ENCODE measurements at regions not wholly inside any gene's neighbourhood (a gene's known extent, or its start where the extent isn't known, plus 50 kb on each side); places are given as distances from the start of the nearest gene placed in this dataset.

- Mint-ChIP-seq H3K4me3 (no peak overlapping the region), H3K27ac (no peak overlapping the region), H3K36me3 (ENCODE audit: low read depth) (no peaks in the 10 kb centered on the region), H3K27me3 (ENCODE audit: low read depth) (no peaks in the 10 kb centered on the region), H3K9me3 (peaks cover 10% of the 10 kb centered on the region), H3K4me1 (ENCODE audit: low read depth) (no peaks in the 10 kb centered on the region)
These were observed 248.7 kb downstream of the SOX11 start for GRCh38 chr2:5940596-5941535.

- Mint-ChIP-seq H3K4me1 (ENCODE audit: low read depth) (no peaks in the 10 kb centered on the region), H3K4me3 (no peak overlapping the region), H3K27me3 (ENCODE audit: low read depth) (no peaks in the 10 kb centered on the region), H3K9me3 (peaks cover 5% of the 10 kb centered on the region), H3K27ac (no peak overlapping the region), H3K36me3 (ENCODE audit: low read depth) (no peaks in the 10 kb centered on the region)
These were observed 250.0 kb downstream of the SOX11 start for GRCh38 chr2:5942204-5942603.

DNA sequence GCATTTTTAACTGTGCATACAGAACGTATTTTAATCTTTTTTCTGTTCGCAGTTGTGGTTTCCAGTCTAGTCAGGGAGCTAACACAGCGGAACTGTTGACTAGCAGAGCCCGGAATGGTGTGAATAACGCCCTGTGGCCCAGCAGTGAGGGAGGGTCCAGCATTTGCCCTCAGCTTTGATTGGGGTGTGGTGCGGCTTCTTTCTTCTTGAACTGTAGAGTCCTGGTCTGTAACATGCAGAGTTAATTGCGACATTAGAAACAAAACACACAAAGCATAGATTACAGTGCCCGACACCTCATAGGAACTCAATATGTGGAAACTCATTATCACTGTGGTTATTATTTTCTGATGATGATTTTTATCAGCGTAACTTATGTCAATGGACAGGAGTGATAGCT lies 253.6 kb downstream of the SOX11 start:
- Mint-ChIP-seq H3K27ac (no peak overlapping the region), H3K36me3 (ENCODE audit: low read depth) (no peaks in the 10 kb centered on the region), H3K4me3 (no peak overlapping the region), H3K4me1 (ENCODE audit: low read depth) (no peaks in the 10 kb centered on the region), H3K27me3 (ENCODE audit: low read depth) (no peaks in the 10 kb centered on the region), H3K9me3 (peaks cover 7% of the 10 kb centered on the region)

DNA sequence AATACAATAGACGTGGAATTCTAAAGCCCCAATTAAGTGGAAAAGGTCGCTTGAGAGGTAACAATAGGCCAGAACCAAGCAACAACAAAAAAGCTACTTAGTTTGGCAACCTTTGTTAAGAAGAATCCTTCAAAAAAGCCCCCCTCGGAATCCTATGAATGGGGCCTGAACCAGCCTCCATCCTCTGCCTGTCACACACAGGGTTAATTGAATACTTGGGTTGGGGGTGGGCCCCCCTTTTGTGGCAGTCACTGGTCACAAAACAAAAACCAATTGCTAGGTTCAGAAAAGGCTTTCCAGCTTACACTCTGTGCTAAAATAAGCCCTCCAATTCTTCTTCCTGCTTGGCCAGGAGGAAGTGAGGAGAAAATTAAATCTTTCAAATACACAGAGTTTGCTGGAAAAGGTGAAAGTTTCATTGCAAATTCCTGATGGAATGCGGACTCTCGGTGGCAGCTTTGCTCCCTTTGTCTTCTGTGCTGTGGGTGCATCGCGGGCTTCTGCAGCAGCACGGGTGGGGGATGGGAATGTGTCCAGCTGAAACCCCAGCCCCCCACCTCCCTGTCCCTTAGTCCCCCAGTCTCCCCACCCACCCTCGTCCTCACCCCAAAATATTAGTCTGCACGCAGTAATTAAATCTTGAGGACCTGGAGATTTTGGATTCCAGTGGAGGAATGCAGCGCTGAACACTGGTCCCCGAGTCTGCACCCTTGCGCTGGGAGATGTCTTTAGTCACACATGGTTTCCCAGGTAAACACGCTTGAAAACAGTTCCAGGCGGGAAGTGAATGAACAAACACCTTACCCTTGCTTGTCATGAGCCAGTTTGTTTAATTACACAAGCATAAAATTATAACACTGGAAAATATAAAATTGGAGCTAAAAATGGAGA lies 254.3 kb downstream of the SOX11 start:
- Mint-ChIP-seq H3K9me3 (peaks cover 7% of the 10 kb centered on the region), H3K4me1 (ENCODE audit: low read depth) (no peaks in the 10 kb centered on the region), H3K27me3 (ENCODE audit: low read depth) (no peaks in the 10 kb centered on the region), H3K4me3 (no peak overlapping the region), H3K27ac (no peak overlapping the region), H3K36me3 (ENCODE audit: low read depth) (no peaks in the 10 kb centered on the region)

GRCh38 chr2:5950736-5951135 lies 258.6 kb downstream of the SOX11 start:
- Mint-ChIP-seq H3K4me3 (no peak overlapping the region), H3K9me3 (peaks cover 12% of the 10 kb centered on the region), H3K36me3 (ENCODE audit: low read depth) (no peaks in the 10 kb centered on the region), H3K4me1 (ENCODE audit: low read depth) (no peaks in the 10 kb centered on the region), H3K27ac (no peak overlapping the region), H3K27me3 (ENCODE audit: low read depth) (no peaks in the 10 kb centered on the region)

GRCh38 chr2:5951471-5951870 lies 259.3 kb downstream of the SOX11 start:
- Mint-ChIP-seq H3K4me1 (ENCODE audit: low read depth) (no peaks in the 10 kb centered on the region), H3K4me3 (no peak overlapping the region), H3K27ac (no peak overlapping the region), H3K27me3 (ENCODE audit: low read depth) (no peaks in the 10 kb centered on the region), H3K36me3 (ENCODE audit: low read depth) (no peaks in the 10 kb centered on the region), H3K9me3 (peaks cover 12% of the 10 kb centered on the region)

DNA sequence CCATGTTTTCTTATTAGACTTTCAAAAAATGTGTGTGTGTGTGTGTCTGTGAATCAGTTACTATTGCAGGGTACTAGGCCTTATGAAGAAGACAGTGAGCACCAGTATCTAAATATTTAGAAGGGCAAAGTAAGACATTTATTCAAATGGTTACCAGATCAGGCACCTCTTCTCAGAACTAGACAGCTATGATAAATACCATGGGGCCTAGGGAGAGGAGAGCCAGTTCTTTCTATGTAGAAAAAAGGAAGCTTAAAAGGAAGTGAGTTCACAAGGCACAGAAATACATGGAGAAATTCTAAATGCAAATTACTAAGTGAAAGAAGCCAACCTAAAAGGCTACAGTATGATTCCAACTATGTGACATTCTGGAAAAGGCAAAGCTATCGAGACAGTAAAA lies 261.3 kb downstream of the SOX11 start:
- H3K27me3 Mint-ChIP-seq (ENCODE audit: low read depth): no peaks in the 10 kb centered on the region
- H3K27ac Mint-ChIP-seq: no peak overlapping the region
- H3K9me3 Mint-ChIP-seq: peaks cover 12% of the 10 kb centered on the region
- no peaks in the 10 kb centered on the region for H3K36me3 Mint-ChIP-seq (ENCODE audit: low read depth)
- H3K4me1 Mint-ChIP-seq (ENCODE audit: low read depth): no peaks in the 10 kb centered on the region
- H3K4me3 Mint-ChIP-seq: no peak overlapping the region

GRCh38 chr2:5954509-5954908 lies 262.3 kb downstream of the SOX11 start:
- Mint-ChIP-seq H3K4me1 (ENCODE audit: low read depth) (no peaks in the 10 kb centered on the region), H3K4me3 (no peak overlapping the region), H3K27me3 (ENCODE audit: low read depth) (no peaks in the 10 kb centered on the region), H3K27ac (no peak overlapping the region), H3K9me3 (peaks cover 12% of the 10 kb centered on the region), H3K36me3 (ENCODE audit: low read depth) (no peaks in the 10 kb centered on the region)

GRCh38 chr2:5955921-5956320 lies 263.7 kb downstream of the SOX11 start:
- Mint-ChIP-seq H3K36me3 (ENCODE audit: low read depth) (no peaks in the 10 kb centered on the region), H3K9me3 (peaks cover 5% of the 10 kb centered on the region)

GRCh38 chr2:5959836-5960820 lies 267.9 kb downstream of the SOX11 start:
- H3K27ac Mint-ChIP-seq: no peak overlapping the region
- H3K36me3 Mint-ChIP-seq (ENCODE audit: low read depth): no peaks in the 10 kb centered on the region
- H3K4me3 Mint-ChIP-seq: no peak overlapping the region
- no peaks in the 10 kb centered on the region for H3K9me3 Mint-ChIP-seq
- H3K27me3 Mint-ChIP-seq (ENCODE audit: low read depth): no peaks in the 10 kb centered on the region
- no peaks in the 10 kb centered on the region for H3K4me1 Mint-ChIP-seq (ENCODE audit: low read depth)

More at GRCh38 chr2:5955921-5956320, 263.7 kb downstream of the SOX11 start:
- H3K4me3 Mint-ChIP-seq: no peak overlapping the region
- no peak overlapping the region for H3K27ac Mint-ChIP-seq
- no peaks in the 10 kb centered on the region for H3K27me3 Mint-ChIP-seq (ENCODE audit: low read depth)
- H3K4me1 Mint-ChIP-seq (ENCODE audit: low read depth): no peaks in the 10 kb centered on the region

DNA sequence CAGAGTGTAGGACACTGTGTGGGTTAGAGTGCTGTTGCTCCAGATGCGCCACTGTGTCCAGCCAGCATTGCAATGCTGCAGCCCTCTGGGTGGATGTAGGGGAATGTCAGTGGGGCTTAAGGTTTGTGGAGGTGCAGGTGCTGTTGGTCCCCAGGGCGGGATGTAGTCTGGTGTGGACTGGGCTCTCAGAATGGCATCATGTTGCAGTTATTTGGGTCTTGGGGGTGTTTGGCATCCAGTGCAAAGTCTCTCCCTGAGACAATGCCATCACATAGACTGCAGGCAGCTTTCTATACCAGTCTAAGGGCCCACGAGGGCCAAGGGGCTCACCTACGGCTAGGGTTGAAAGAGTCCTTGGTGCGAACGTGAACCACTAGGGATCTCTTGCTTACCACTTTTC lies 275.3 kb downstream of the SOX11 start:
- Mint-ChIP-seq H3K27ac (no peak overlapping the region), H3K4me3 (no peak overlapping the region), H3K36me3 (ENCODE audit: low read depth) (no peaks in the 10 kb centered on the region), H3K4me1 (ENCODE audit: low read depth) (no peaks in the 10 kb centered on the region), H3K9me3 (peaks cover 5% of the 10 kb centered on the region), H3K27me3 (ENCODE audit: low read depth) (no peaks in the 10 kb centered on the region)

GRCh38 chr2:5969303-5969702 lies 277.1 kb downstream of the SOX11 start:
- Mint-ChIP-seq H3K27ac (no peak overlapping the region), H3K27me3 (ENCODE audit: low read depth) (no peaks in the 10 kb centered on the region), H3K4me3 (no peak overlapping the region), H3K9me3 (peaks cover 5% of the 10 kb centered on the region), H3K36me3 (ENCODE audit: low read depth) (no peaks in the 10 kb centered on the region), H3K4me1 (ENCODE audit: low read depth) (no peaks in the 10 kb centered on the region)

DNA sequence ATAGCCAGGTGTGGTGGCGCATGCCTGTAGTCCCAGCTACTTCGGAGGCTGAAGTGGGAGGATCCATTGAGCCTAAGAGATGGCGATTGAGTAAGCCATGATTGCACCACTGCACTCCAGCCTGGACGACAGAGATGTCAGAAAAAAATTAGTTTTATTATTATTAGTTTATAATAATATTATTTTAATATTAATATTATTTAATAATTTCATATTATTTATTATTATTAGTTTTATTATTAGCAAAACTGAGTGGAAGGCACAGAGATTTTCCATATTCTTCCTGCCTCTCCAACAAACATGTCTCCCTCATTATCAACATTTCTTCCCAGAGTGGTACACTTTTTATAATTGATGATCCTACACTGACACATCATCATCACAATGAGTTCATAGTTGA lies 278.2 kb downstream of the SOX11 start:
- no peaks in the 10 kb centered on the region for H3K27me3 Mint-ChIP-seq (ENCODE audit: low read depth)
- H3K27ac Mint-ChIP-seq: no peak overlapping the region
- no peak overlapping the region for H3K4me3 Mint-ChIP-seq
- H3K36me3 Mint-ChIP-seq (ENCODE audit: low read depth): no peaks in the 10 kb centered on the region
- peaks cover 5% of the 10 kb centered on the region for H3K9me3 Mint-ChIP-seq
- H3K4me1 Mint-ChIP-seq (ENCODE audit: low read depth): no peaks in the 10 kb centered on the region

- H3K27me3 Mint-ChIP-seq (ENCODE audit: low read depth): no peaks in the 10 kb centered on the region
- H3K4me1 Mint-ChIP-seq (ENCODE audit: low read depth): no peaks in the 10 kb centered on the region
- H3K4me3 Mint-ChIP-seq: no peak overlapping the region
- H3K9me3 Mint-ChIP-seq: peaks cover 5% of the 10 kb centered on the region
- no peaks in the 10 kb centered on the region for H3K36me3 Mint-ChIP-seq (ENCODE audit: low read depth)
- H3K27ac Mint-ChIP-seq: peak overlapping the region; percentile 41
These were observed 282.3 kb downstream of the SOX11 start for GRCh38 chr2:5974477-5974876.
